B cell (primary cell): ENCODE measurements at regions not wholly inside any gene's neighbourhood (a gene's known extent, or its start where the extent isn't known, plus 50 kb on each side); places are given as distances from the start of the nearest gene placed in this dataset.

Experiments used
- ATAC-seq: fragments of 200-7000 bp; cut with Tn5 transposase; one replicate; pipeline ENCODE4 v1.10.0; 2021; ENCODE audit warnings: low read depth, mild to moderate bottlenecking, moderate number of reproducible peaks, moderate library complexity
- CTCF ChIA-PET: fragments of 350-600 bp; sonication (Branson Sonifier 250); formaldehyde crosslinking; loops from one replicate; lab custom pipeline; 2021; ENCODE audit warnings: antibody characterized with exemption, inconsistent platforms; lab: Charles Lee
- POLR2A ChIA-PET: fragments of 350-600 bp; sonication (Branson Sonifier 250); formaldehyde crosslinking; loops from one replicate; lab custom pipeline; 2021; ENCODE audit warnings: antibody characterized with exemption; lab: Charles Lee
- DNase-seq: peaks from one replicate; pipeline ENCODE4 v3.0.0; 2013
- H2AFZ ChIP-seq: 2 replicates; pipeline ENCODE4 v1.6.1; 2012; ENCODE audit warnings: mild to moderate bottlenecking, low read depth, low read length; ENCODE audit not compliant: insufficient read depth, poor library complexity, severe bottlenecking
- H3K27ac ChIP-seq, 2 donors: 1 replicate in 1 of 2; 2 replicates in 1 of 2; pipeline ENCODE4 v1.5.1; 2012 to 2013; ENCODE audit warnings: low read length in 2 of 2, mild to moderate bottlenecking in 2 of 2, moderate library complexity in 1 of 2
- H3K27me3 ChIP-seq, 4 experiments: fragments of 200-600 bp in 1 of 4; sonication (generic) in 1 of 4; replicated peaks in 1 of 4; 1 replicate in 2 of 4; 2 replicates in 2 of 4; pipeline versions ENCODE4 v1.6.1 to v1.7.0; 2013 to 2016; ENCODE audit warnings: low read length in 3 of 4, mild to moderate bottlenecking in 2 of 4, mixed read lengths in 1 of 4, moderate library complexity in 1 of 4; ENCODE audit not compliant: insufficient read depth in 4 of 4, control insufficient read depth in 3 of 4; ENCODE audit errors: control extremely low read depth in 1 of 4
- H3K36me3 ChIP-seq, 2 experiments: replicated peaks in 1 of 2; 1 replicate in 1 of 2; 2 replicates in 1 of 2; pipeline versions ENCODE4 v1.6.1 to v1.7.1; 2013; ENCODE audit warnings: low read length in 1 of 2; ENCODE audit not compliant: insufficient read depth in 2 of 2, control insufficient read depth in 1 of 2; ENCODE audit errors: control extremely low read depth in 1 of 2, extremely low read depth in 1 of 2
- H3K4me1 ChIP-seq, 2 donors: fragments of 200-600 bp in 1 of 2; sonication (generic) in 1 of 2; 1 replicate in 1 of 2; 2 replicates in 1 of 2; pipeline versions ENCODE4 v1.5.1 to v1.6.1; 2013 to 2017; ENCODE audit warnings: low read length in 2 of 2; ENCODE audit not compliant: control insufficient read depth in 2 of 2, insufficient read depth in 2 of 2
- H3K4me2 ChIP-seq: replicated peaks from 2 replicates; pipeline ENCODE3; 2012; ENCODE audit warnings: mild to moderate bottlenecking, low read depth, low read length; ENCODE audit not compliant: poor library complexity, severe bottlenecking
- H3K4me3 ChIP-seq, 5 experiments: fragments of 200-600 bp in 1 of 5; sonication (generic) in 1 of 5; 1 replicate in 3 of 5; 2 replicates in 2 of 5; pipeline versions ENCODE4 v1.5.1 to v1.7.0; 2011 to 2016; ENCODE audit warnings: low read length in 4 of 5, mild to moderate bottlenecking in 4 of 5, low read depth in 2 of 5, control low read depth in 1 of 5, moderate library complexity in 1 of 5; ENCODE audit not compliant: insufficient read depth in 1 of 5; ENCODE audit errors: control extremely low read depth in 1 of 5, extremely low read depth in 1 of 5
- H3K79me2 ChIP-seq: fragments of 200-600 bp; sonication (generic); one replicate; pipeline ENCODE4 v1.6.0; 2016; ENCODE audit warnings: low read length; ENCODE audit not compliant: control insufficient read depth, insufficient read depth
- H3K9ac ChIP-seq: fragments of 200-600 bp; sonication (generic); 2 replicates; pipeline ENCODE4 v1.6.1; 2017; ENCODE audit warnings: mild to moderate bottlenecking, low read length, moderate library complexity
- H3K9me3 ChIP-seq, 3 donors: one replicate each; pipeline versions ENCODE4 v1.6.1 to v1.7.1; 2013; ENCODE audit warnings: low read length in 2 of 3; ENCODE audit not compliant: control insufficient read depth in 2 of 3, insufficient read depth in 1 of 3; ENCODE audit errors: control extremely low read depth in 1 of 3
- H4K20me1 ChIP-seq: 2 replicates; pipeline ENCODE4 v1.6.0; 2012; ENCODE audit warnings: mild to moderate bottlenecking, low read length; ENCODE audit not compliant: insufficient read depth, control insufficient read depth, poor library complexity, severe bottlenecking
- H3K27ac Mint-ChIP-seq: one replicate; pipeline ENCODE4 v1.8.0; 2021; ENCODE audit warnings: mixed read lengths
- H3K27me3 Mint-ChIP-seq: one replicate; pipeline ENCODE4 v1.8.0; 2021; ENCODE audit warnings: mixed read lengths
- H3K4me1 Mint-ChIP-seq: one replicate; pipeline ENCODE4 v1.8.0; 2021; ENCODE audit warnings: mixed read lengths
- H3K4me3 Mint-ChIP-seq: one replicate; pipeline ENCODE4 v1.8.0; 2021; ENCODE audit warnings: mixed read lengths
- H3K9me3 Mint-ChIP-seq: one replicate; pipeline ENCODE4 v1.8.0; 2022; ENCODE audit warnings: mixed read lengths; ENCODE audit not compliant: insufficient read depth
- CTCF ChIP-seq: fragments of 200-600 bp; IDR thresholded peaks from one replicate; pipeline ENCODE4 v1.8.0; 2022; ENCODE audit warnings: antibody characterized with exemption, mild to moderate bottlenecking
- EZH2 ChIP-seq: IDR thresholded peaks from 2 replicates; pipeline ENCODE4 v1.6.1; 2012; ENCODE audit warnings: borderline replicate concordance, low read depth, mild to moderate bottlenecking, moderate library complexity, low read length; ENCODE audit not compliant: insufficient read depth, poor library complexity, severe bottlenecking
- WGBS: methylation state at CpG from one replicate; pipeline ENCODE4 v1.1.5; 2013; ENCODE audit warnings: missing lambda C conversion rate; ENCODE audit not compliant: insufficient coverage; 5-methylcytosine and 5-hydroxymethylcytosine counted together
- intact Hi-C: fragments of 100-400 bp; cut with micrococcal nuclease; formaldehyde crosslinking; loops from one replicate; pipeline ENCODE4 v1.10.0; 2022

GRCh38 chr3:88369337-88369736 lies 219.6 kb downstream of the C3orf38 start:
- Histone ChIP-seq H3K4me3 (no peak overlapping the region), H2AFZ (no peak overlapping the region), H3K36me3 (no peaks in the 10 kb centered on the region), H3K27me3 (no peaks in the 10 kb centered on the region), H3K9ac (no peak overlapping the region), H3K4me1 (no peaks in the 10 kb centered on the region), H4K20me1 (no peaks in the 10 kb centered on the region), H3K79me2 (no peaks in the 10 kb centered on the region), H3K4me2 (no peak overlapping the region), H3K27ac (no peak overlapping the region), H3K9me3 (peaks cover 0 to 6% (median 0%) of the 10 kb centered on the region in 3 donors)
- Mint-ChIP-seq H3K4me1 (no peaks in the 10 kb centered on the region), H3K9me3 (peaks cover 9% of the 10 kb centered on the region), H3K4me3 (no peak overlapping the region), H3K27me3 (no peaks in the 10 kb centered on the region), H3K27ac (no peak overlapping the region)
- ChIA-PET POLR2A (no interaction called here), CTCF (no interaction called here)
- no peak for TF ChIP-seq CTCF
- TF ChIP-seq EZH2, result no peak
- intact Hi-C loops, result no loop called here
- no peak for DNase-seq
- WGBS, result 100% methylated on average over 1 of the region's 1 CpG
- no peak for ATAC-seq

GRCh38 chr3:88369767-88370166 lies 220.0 kb downstream of the C3orf38 start:
- H3K9ac ChIP-seq, result no peak overlapping the region
- no peak overlapping the region for H2AFZ ChIP-seq
- H3K4me1 ChIP-seq, result no peaks in the 10 kb centered on the region
- no peak overlapping the region for H3K4me3 Mint-ChIP-seq
- DNase-seq, result no peak
- H3K27ac ChIP-seq, result no peak overlapping the region
- H3K9me3 ChIP-seq, result peaks cover 0 to 6% (median 0%) of the 10 kb centered on the region in 3 donors
- H3K27me3 ChIP-seq, result no peaks in the 10 kb centered on the region
- ChIA-PET CTCF (no interaction called here), POLR2A (no interaction called here)
- H3K4me1 Mint-ChIP-seq, result no peaks in the 10 kb centered on the region
- H3K27ac Mint-ChIP-seq, result no peak overlapping the region
- no peak overlapping the region for H3K4me3 ChIP-seq
- H3K9me3 Mint-ChIP-seq, result peaks cover 9% of the 10 kb centered on the region
- H3K79me2 ChIP-seq, result no peaks in the 10 kb centered on the region
- H3K27me3 Mint-ChIP-seq, result no peaks in the 10 kb centered on the region
- no peak for TF ChIP-seq EZH2
- no peak for TF ChIP-seq CTCF
- WGBS, result no CpG with 5 or more reads among the region's 2 CpGs
- no peaks in the 10 kb centered on the region for H4K20me1 ChIP-seq
- no peak for ATAC-seq
- intact Hi-C loops, result no loop called here
- no peak overlapping the region for H3K4me2 ChIP-seq
- H3K36me3 ChIP-seq, result no peaks in the 10 kb centered on the region
